Motor neuron (in vitro differentiated cells): ENCODE measurements at regions not wholly inside any gene's neighbourhood (a gene's known extent, or its start where the extent isn't known, plus 50 kb on each side); places are given as distances from the start of the nearest gene placed in this dataset.
A peak's percentile ranks its signal among the peaks of the same experiment; 100 is the strongest.
"Not testable (repeated sequence)": the region's sequence is repeated elsewhere in the genome, so short reads cannot be mapped to it uniquely, and the experiment has no call there.

ENCODE experiments used
- ATAC-seq, 8 experiments: fragments of 200-7000 bp; cut with Tn5 transposase; replicated peaks in 6 of 8; 2 replicates each; pipeline ENCODE4 v1.8.0; 2021; ENCODE audit warnings: mild to moderate bottlenecking in 8 of 8, moderate library complexity in 8 of 8
- H3K27ac ChIP-seq, 2 donors: fragments of 250-450 bp; sonication (Bioruptor Pico); 2 replicates each; pipeline ENCODE4 v1.9.0; 2021; ENCODE audit warnings: antibody characterized with exemption in 2 of 2, mild to moderate bottlenecking in 2 of 2, moderate library complexity in 1 of 2
- H3K4me1 ChIP-seq, 2 donors: fragments of 250-450 bp; sonication (Bioruptor Pico); replicated peaks in 1 of 2; 2 replicates each; pipeline ENCODE4 v1.6.1; 2021; ENCODE audit warnings: antibody characterized with exemption in 2 of 2, mild to moderate bottlenecking in 2 of 2, moderate library complexity in 1 of 2
- H3K4me3 ChIP-seq, 5 donors: fragments of 250-450 bp; sonication (Bioruptor Pico); 2 replicates each; pipeline ENCODE4 v1.9.0; 2021; ENCODE audit warnings: antibody characterized with exemption in 5 of 5, mild to moderate bottlenecking in 5 of 5, moderate library complexity in 4 of 5
- WGBS, 10 experiments: fragments of 450-650 bp; shearing (Covaris generic); methylation state at CpG; one replicate each; pipeline ENCODE4 v1.0.0; 2022; 5-methylcytosine and 5-hydroxymethylcytosine counted together
- in situ Hi-C, 9 experiments: fragments of 400-800 bp; cut with MboI; loops; one replicate each; pipeline ENCODE4 v1.15.0; 2021; ENCODE audit warnings: low sequenced_read_pairs in 9 of 9, low pct_unique_long_range_greater_than_20kb in 2 of 9; ENCODE audit not compliant: unreplicated experiment in 9 of 9

DNA sequence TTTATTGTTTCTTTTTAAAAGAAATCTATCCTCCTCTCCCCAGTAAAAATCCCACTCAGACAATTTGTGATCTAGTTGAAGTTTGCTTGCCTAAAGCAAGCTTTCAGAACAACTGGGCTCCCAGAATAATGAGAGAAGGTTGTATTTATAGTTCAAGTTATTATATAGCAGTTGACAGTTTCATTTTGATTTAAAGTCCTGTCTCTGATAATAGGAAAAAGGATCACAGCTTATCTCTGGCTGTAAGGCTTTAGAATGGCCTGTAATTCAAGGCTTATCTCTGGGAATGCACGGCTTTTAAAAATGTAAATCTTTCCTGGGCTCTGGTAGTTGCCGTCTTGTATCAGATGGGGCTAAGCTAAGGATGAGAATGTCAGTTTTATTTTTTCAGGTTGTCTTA, 123.3 kb upstream of the TMTC4 start:
- in situ Hi-C loops, result no loop called here
- ATAC-seq, result no peak
- no peak overlapping the region for H3K4me3 ChIP-seq
- WGBS, 10 experiments, result 7 to 100% (median 62%) methylated on average over 2 of the region's 2 CpGs; no CpG with 5 or more reads in 2 of the 10 experiments
- H3K4me1 ChIP-seq, result peaks cover 2 to 8% of the 10 kb centered on the region in 2 donors
- no peak overlapping the region for H3K27ac ChIP-seq

DNA sequence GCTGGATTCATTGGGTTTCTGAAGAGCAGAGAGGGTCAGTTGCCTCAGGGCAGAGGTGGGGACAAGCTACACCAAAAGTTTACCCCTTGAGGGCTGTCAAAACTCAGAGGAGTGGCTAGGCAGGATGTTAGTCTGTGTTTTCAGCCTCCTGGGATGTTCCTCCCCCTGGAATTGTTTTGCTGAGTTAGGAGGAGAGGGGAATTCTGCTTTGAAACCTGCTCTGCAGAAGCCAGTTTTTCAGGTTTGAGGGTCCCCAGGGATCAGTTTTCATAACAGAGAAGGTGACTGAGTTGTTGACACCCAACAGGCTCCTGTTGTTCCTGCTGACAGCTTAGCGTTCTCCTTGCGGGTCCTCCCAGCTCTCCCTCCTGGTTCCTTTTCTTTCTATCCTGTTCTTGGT, 121.9 kb upstream of the TMTC4 start:
- H3K27ac ChIP-seq, result no peak overlapping the region
- H3K4me3 ChIP-seq, result no peak overlapping the region
- WGBS, 10 experiments, result 33 to 90% (median 86%) methylated on average over 2 of the region's 2 CpGs; no CpG with 5 or more reads in 7 of the 10 experiments
- no peak for ATAC-seq
- in situ Hi-C loops, result no loop called here
- peaks cover 2 to 4% of the 10 kb centered on the region in 2 donors for H3K4me1 ChIP-seq

DNA sequence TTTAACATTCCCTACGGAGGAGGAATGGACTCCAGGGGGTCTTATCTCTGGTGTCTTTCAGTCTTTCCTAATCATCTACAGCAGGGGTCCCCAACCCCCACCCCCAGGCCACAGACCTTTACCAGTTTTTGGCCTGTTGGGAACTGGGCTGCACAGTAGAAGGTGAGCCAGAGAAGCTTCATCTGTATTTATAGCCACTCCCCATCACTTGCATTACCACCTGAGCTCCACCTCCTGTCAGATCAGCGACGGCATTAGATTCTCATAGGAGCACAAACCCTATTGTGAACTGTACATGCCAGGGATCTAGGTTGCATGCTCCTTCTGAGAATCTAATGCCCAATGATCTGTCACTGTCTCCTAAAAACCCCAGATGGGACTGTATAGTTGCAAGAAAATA, 120.0 kb upstream of the TMTC4 start:
- in situ Hi-C loops, result no loop called here
- ATAC-seq, result no peak
- Histone ChIP-seq H3K4me3 (no peak overlapping the region), H3K27ac (no peak overlapping the region), H3K4me1 (peaks cover 0 to 4% of the 10 kb centered on the region in 2 donors)
- 0 to 83% (median 49%) methylated on average over 1 to 3 of the region's 3 CpGs; no CpG with 5 or more reads in 4 of the 10 experiments for WGBS, 10 experiments

DNA sequence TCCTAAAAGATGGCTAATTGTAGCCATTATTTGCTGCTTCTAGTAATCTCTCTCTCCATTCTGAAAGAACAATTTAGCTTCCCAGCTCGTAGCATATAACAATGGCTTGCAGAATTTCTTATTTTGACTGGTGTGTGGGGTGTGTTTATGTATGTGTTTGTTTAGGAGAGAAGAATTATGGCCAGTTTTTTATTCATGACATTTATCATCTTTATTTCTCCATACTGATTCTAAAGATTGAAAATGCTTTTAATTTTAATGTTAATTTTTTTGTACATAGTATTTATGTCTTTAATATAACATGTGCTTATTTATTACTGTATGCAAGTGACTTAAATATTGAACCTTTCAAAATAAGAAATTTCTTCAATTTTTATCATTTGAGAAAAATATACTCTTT, 115.8 kb upstream of the TMTC4 start:
- 0 to 57% (median 20%) methylated on average over 1 of the region's 1 CpG; no CpG with 5 or more reads in 2 of the 10 experiments for WGBS, 10 experiments
- ATAC-seq, result no peak
- no peak overlapping the region for H3K4me3 ChIP-seq
- H3K27ac ChIP-seq, result no peak overlapping the region
- H3K4me1 ChIP-seq, result peaks cover 0 to 10% of the 10 kb centered on the region in 2 donors
- in situ Hi-C loops, result no loop called here

DNA sequence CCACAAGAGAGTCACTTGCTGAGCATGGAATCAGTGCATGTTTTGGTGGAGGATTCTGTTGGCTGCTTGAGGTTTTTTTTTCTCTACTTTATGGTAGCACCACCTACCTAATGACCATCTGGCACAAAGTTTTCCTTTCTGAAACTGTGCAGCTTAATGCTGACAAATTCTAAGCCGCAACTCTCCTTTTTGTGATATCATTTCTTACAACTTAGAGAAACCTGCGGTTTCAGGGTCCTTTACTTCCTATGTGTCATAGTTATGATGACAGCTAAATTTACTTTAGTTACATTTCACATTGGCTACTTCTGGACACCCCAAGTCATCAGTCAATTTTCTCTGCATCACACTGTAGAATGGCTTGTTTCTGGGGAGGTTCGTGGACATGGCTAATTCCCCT, 115.4 kb upstream of the TMTC4 start:
- no peak overlapping the region for H3K27ac ChIP-seq
- no peak for ATAC-seq
- no peak overlapping the region for H3K4me3 ChIP-seq
- WGBS, 10 experiments, result 0 to 78% (median 68%) methylated on average over 1 to 3 of the region's 3 CpGs
- peaks cover 0 to 10% of the 10 kb centered on the region in 2 donors for H3K4me1 ChIP-seq
- in situ Hi-C loops, result no loop called here

DNA sequence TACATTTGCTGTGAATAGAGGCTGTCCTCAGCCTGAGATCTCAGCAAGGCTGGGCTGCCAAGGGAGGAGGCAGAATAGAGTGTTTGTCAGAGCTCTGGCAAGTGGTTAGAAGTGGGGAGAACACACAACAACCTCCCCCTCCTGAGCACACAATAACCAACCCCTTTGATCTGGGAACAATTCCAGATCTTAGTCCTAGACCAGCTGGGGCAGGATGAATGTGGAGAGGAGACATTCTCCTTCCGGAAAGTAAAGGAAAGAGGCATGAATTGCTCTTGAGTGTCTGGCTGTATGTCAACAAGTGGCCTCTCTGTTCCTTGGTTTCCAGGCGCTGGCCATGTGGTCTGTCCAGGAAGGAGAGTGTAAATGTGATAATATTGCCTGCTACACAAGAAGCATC, 114.9 kb upstream of the TMTC4 start:
- 0 to 60% (median 0%) methylated on average over 1 to 2 of the region's 2 CpGs; no CpG with 5 or more reads in 6 of the 10 experiments for WGBS, 10 experiments
- in situ Hi-C loops, result no loop called here
- Histone ChIP-seq H3K27ac (no peak overlapping the region), H3K4me3 (no peak overlapping the region), H3K4me1 (peaks cover 0 to 10% of the 10 kb centered on the region in 2 donors)
- ATAC-seq, result peak in 6 of 8 experiments; percentile 32 to 96 (median 68)

DNA sequence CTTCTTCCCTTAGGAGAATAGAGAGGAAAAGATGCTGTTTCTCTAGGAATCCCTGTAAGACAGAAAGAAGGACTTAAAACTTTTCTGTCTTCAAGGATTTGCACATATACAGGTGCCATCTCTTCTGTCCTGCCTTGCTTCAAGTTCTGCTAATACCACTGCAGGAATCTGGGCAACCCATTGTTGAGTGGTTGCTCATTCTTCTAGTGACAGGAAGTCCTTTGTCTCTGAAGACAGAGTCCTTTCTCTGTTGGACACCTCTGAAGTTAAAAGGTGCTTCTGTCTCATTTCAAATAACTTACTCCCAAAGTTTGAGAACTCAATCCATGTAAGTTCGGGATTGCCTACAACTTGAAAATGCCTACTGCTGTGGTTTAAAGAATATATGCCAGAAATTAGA, 114.4 kb upstream of the TMTC4 start:
- H3K27ac ChIP-seq, result no peak overlapping the region
- peaks cover 0 to 10% of the 10 kb centered on the region in 2 donors for H3K4me1 ChIP-seq
- in situ Hi-C loops, result no loop called here
- 0 to 88% (median 66%) methylated on average over 1 of the region's 1 CpG; no CpG with 5 or more reads in 2 of the 10 experiments for WGBS, 10 experiments
- ATAC-seq, result peak in 1 of 8 experiments; percentile 48
- H3K4me3 ChIP-seq, result no peak overlapping the region

DNA sequence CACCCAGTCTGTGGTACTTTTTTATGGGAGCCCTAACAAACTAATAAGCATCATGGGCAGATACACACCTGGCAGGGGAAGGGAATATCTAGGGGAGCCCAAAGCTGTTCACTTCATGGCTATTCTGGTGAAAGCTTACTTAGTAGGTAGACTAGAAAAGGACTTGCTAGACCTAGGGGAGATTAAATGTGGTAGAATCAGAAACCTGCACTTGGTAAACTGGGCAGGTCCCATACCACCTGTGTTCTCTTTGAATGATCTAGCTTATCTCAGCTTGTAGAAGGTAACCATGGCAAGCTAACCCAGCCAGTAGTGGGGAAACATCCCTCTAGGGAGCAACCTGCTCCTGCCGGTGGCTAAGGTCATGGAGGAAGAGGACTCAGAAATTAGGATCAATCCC, 113.9 kb upstream of the TMTC4 start:
- 17 to 100% (median 59%) methylated on average over 1 of the region's 1 CpG; no CpG with 5 or more reads in 4 of the 10 experiments for WGBS, 10 experiments

DNA sequence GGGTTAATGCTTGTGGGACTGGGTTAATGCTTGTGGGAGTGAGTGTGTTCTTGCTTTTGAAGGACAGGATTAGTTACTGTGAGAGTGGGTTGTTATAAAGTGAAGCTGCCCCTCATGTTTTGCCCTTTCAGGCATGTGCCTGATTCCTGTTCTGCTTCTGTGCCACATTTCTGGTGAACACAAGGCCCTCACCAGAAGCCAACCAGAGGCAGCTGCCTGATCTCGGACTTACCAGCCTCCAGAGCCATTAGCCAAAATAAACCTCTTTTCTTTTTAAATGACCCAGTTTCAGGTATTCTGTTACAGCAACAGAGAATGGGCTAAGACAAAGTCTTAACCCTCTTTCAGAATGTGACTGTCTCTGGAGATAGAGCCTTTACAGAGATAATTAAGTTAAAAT, 113.3 kb upstream of the TMTC4 start:
- no peak for ATAC-seq
- Histone ChIP-seq H3K4me3 (no peak overlapping the region), H3K4me1 (peaks cover under 1 to 10% of the 10 kb centered on the region in 2 donors), H3K27ac (no peak overlapping the region)
- WGBS, 10 experiments, result 0 to 100% (median 100%) methylated on average over 1 of the region's 1 CpG; no CpG with 5 or more reads in 7 of the 10 experiments
- in situ Hi-C loops, result no loop called here

More for the DNA sequence above, 113.9 kb upstream of the TMTC4 start:
- Histone ChIP-seq H3K4me3 (no peak overlapping the region), H3K4me1 (peaks cover 0 to 10% of the 10 kb centered on the region in 2 donors), H3K27ac (no peak overlapping the region)
- in situ Hi-C loops, result no loop called here
- ATAC-seq, result no peak

DNA sequence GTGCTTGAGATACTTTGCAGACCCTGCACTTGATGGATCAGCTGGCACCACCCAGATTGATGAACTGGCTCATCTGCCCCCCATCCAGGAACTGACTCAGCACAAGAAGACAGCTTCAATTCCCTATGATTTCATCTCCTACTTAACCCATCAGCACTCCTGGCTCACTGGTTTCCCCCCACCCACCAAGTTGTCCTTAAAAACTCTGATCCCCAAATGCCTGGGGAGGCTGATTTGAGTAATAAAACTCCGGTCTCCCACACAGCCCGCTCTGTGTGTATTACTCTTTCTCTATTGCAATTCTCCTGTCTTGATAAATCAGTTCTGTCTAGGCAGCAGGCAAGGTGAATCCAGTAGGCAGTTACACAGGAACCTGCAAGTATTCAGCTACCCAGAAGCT, 102.1 kb upstream of the TMTC4 start:
- WGBS, 10 experiments, result 33 to 100% (median 65%) methylated on average over 1 to 2 of the region's 2 CpGs; no CpG with 5 or more reads in 6 of the 10 experiments
- in situ Hi-C loops, ATAC-seq, H3K4me3 ChIP-seq, H3K27ac ChIP-seq, H3K4me1 ChIP-seq: not testable (repeated sequence)

DNA sequence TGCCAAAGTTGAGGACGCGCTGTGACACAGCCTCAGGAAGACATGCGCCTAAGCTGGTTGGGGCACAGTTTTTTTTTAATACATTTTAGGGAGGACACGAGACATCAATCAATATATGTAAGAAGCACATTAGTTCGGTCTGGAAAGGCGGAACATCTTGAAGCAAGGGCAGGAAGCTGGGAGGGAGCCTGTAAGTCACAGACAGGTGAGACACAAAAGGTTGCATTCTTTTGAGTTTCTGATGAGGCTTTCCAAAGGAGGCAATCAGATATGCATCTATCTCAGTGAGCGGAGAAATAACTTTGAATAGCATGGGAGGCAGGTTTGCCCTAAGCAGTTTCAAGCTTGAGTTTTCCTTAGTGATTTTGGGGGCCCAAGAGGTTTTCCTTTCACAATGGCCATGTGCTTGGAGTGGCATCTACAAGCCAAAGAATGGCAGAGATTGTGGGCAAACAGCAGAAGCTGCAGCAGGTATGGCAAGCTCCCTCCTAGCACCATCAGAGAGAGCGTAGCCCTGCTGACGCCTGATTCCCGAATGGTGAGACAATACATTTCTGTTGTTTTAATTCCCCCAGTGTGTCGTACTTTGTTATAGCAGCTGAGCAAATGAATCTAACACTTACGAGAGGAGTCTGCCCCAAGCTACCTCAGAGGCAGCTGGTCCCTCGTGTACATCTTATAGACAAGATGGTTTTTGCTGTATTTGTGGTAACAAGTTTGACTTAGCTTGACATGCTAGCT, 99.5 kb upstream of the TMTC4 start:
- Histone ChIP-seq H3K27ac (no peak overlapping the region), H3K4me1 (no peaks in the 10 kb centered on the region), H3K4me3 (no peak overlapping the region)
- 57 to 92% (median 88%) methylated on average over 3 to 13 of the region's 13 CpGs; no CpG with 5 or more reads in 2 of the 10 experiments for WGBS, 10 experiments
- no peak for ATAC-seq
- in situ Hi-C loops, result no loop called here

DNA sequence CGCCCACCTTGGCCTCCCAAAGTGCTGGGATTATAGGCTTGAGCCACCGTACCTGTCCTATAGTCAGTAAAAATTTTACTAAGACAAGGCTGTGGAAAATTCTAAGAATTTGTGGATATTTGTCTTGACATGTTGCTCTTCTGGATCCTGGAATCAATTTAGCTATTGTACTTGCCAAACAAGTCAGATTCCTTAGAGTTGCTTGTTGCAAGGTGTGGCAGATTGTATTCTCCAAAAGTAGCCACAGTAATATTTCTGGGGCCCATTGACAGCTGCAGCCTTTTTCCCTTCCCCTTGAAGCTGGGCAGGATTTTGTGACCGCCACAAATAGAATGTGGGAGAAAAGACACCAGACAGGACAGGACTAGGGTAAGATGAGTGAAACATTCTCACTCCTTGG, 98.8 kb upstream of the TMTC4 start:
- Histone ChIP-seq H3K4me1 (no peaks in the 10 kb centered on the region), H3K27ac (no peak overlapping the region), H3K4me3 (no peak overlapping the region)
- WGBS, 10 experiments, result 20 to 100% (median 85%) methylated on average over 1 to 3 of the region's 3 CpGs; no CpG with 5 or more reads in 2 of the 10 experiments
- ATAC-seq, result no peak
- in situ Hi-C loops, result no loop called here

DNA sequence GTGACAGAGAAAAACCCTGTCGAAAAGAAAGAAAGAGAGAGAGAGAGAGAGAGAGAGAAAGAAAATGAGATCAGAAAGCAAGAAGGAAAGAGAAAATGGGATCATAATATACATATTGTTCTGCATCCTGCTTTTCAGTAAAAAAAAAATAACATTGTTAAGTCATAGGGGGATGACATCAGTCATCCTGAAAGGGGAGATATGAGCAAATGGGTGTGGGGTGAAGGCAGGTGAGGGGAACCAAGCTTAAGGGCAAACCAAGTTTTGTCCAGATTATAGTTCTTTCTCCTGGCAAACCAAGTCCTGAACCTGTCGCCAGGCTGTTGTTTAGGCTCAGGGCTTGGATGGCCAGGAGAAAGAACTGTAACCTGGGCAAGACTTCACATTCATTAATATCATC, 92.6 kb upstream of the TMTC4 start:
- no peak for ATAC-seq
- in situ Hi-C loops, result no loop called here
- 0 to 96% (median 73%) methylated on average over 1 to 2 of the region's 2 CpGs; no CpG with 5 or more reads in 2 of the 10 experiments for WGBS, 10 experiments
- H3K4me3 ChIP-seq, result no peak overlapping the region
- H3K27ac ChIP-seq, result no peak overlapping the region
- peaks cover 5 to 9% of the 10 kb centered on the region in 2 donors for H3K4me1 ChIP-seq

DNA sequence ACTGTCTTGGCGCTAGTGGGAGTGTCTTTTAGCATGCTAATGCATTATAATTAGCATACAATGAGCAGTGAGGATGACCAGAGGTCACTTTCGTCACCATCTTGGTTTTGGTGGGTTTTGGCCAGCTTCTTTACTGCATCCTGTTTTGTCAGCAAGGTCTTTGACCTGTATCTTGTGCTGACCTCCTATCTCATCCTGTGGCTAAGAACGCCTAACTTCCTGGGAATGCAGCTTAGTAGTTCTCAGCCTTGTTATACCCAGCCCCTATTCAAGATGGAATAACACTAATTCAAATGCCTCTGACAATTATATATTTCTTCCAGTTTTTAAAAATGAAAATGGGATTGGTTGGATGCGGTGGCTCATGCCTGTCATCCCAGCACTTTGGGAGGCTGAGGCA, 92.0 kb upstream of the TMTC4 start:
- not testable (repeated sequence) for ATAC-seq

More for the DNA sequence above, 92.0 kb upstream of the TMTC4 start:
- WGBS, 10 experiments, result 75 to 100% (median 91%) methylated on average over 1 to 4 of the region's 4 CpGs; no CpG with 5 or more reads in 1 of the 10 experiments
- H3K27ac ChIP-seq, in situ Hi-C loops, H3K4me3 ChIP-seq, H3K4me1 ChIP-seq: not testable (repeated sequence)
